Psoas muscle (tissue), 7 donors: ENCODE measurements at regions not wholly inside any gene's neighbourhood (a gene's known extent, or its start where the extent isn't known, plus 50 kb on each side); places are given as distances from the start of the nearest gene placed in this dataset.

Source experiments
- ATAC-seq, 4 donors: fragments of 200-7000 bp; cut with Tn5 transposase; one replicate each; pipeline ENCODE4 v1.9.1; 2020; ENCODE audit warnings: moderate library complexity in 3 of 4, mild to moderate bottlenecking in 2 of 4
- DNase-seq, 2 donors: peaks; one replicate each; pipeline ENCODE4 v3.0.0-alpha.2; 2020
- H3K27ac ChIP-seq: fragments of 200-600 bp; one replicate; pipeline ENCODE4 v1.8.0; 2022
- H3K27me3 ChIP-seq, 3 donors: fragments of 200-600 bp in 1 of 3; one replicate each; pipeline versions ENCODE4 v1.6.1 to v1.8.0; 2013 to 2022; ENCODE audit warnings: low read length in 2 of 3, mild to moderate bottlenecking in 2 of 3, moderate library complexity in 1 of 3; ENCODE audit not compliant: insufficient read depth in 3 of 3
- H3K36me3 ChIP-seq, 2 donors: fragments of 200-600 bp in 1 of 2; one replicate each; pipeline versions ENCODE4 v1.6.1 to v1.8.0; 2013 to 2022; ENCODE audit warnings: low read depth in 1 of 2, mild to moderate bottlenecking in 1 of 2, moderate library complexity in 1 of 2; ENCODE audit not compliant: insufficient read depth in 1 of 2
- H3K4me1 ChIP-seq: fragments of 200-600 bp; one replicate; pipeline ENCODE4 v1.8.0; 2022
- H3K4me3 ChIP-seq: fragments of 200-600 bp; one replicate; pipeline ENCODE4 v1.8.0; 2022; ENCODE audit warnings: mild to moderate bottlenecking
- H3K9me3 ChIP-seq: fragments of 200-600 bp; one replicate; pipeline ENCODE4 v1.8.0; 2022
- CTCF ChIP-seq: fragments of 200-600 bp; IDR thresholded peaks from one replicate; pipeline ENCODE4 v1.8.0; 2022; ENCODE audit warnings: antibody characterized with exemption
- WGBS, 3 donors: extraction: QIAGEN DNeasy Blood & Tissue Kit; methylation state at CpG; one replicate each; pipeline versions ENCODE4 v1.1.6 to v1.1.7; 2013; 5-methylcytosine and 5-hydroxymethylcytosine counted together
- intact Hi-C, 2 donors: fragments of 100-400 bp; cut with DNase I; formaldehyde crosslinking; loops; one replicate each; pipeline versions ENCODE4 v1.11.0 to v1.14.2; 2022
- donor health status: healthy with polysubstance abuse.
- donor health status: DM: no; HTN: no; CAD: no; lungs with moderate emphysema.
- donor health status: Bipolar disorder and iron deficiency.
- donor health status: healthy.
- donor health status: DM: yes; HTN: yes; CAD: no.
- donor health status: DM: no; HTN: no; CAD: no.
- donor health status: DM: yes; HTN: yes; CAD: no.

DNA sequence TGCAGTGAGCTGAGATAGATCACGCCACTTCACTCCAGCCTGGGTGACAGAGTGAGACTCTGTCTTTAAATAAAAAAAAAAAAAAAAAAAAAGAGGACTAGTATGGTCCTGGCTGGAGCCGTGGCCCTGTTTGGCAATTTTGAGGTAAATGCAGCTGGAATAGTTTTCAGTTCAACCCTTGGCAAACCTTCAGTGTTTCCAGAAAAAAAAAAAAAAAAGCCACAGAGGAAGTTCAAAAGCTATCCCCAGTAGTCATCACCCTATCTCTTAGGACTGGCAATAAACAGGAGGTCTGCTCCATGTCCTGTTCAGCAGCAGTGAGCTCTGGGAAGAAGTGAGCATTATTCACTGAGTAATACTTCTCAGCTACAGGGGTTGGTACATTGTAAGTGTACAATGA, 56.8 kb upstream of the ERRFI1 start:
- Histone ChIP-seq H3K4me1 (peaks cover 14% of the 10 kb centered on the region), H3K36me3 (no peaks in the 10 kb centered on the region), H3K27ac (peak overlapping the region; percentile 58), H3K4me3 (no peak overlapping the region), H3K27me3 (no peaks in the 10 kb centered on the region), H3K9me3 (no peaks in the 10 kb centered on the region)
- WGBS, 3 donors: 40 to 66% (median 60%) methylated on average over 2 of the region's 2 CpGs
- no peak for TF ChIP-seq CTCF
- intact Hi-C loops: no loop called here
- ATAC-seq (peak in 1 of 4 donors; percentile 30), DNase-seq (peak in 1 of 2 donors; percentile 24)

- Histone ChIP-seq H3K9me3 (no peaks in the 10 kb centered on the region), H3K27me3 (no peaks in the 10 kb centered on the region), H3K36me3 (no peaks in the 10 kb centered on the region), H3K27ac (peak overlapping the region; percentile 69), H3K4me3 (no peak overlapping the region), H3K4me1 (peaks cover 24% of the 10 kb centered on the region)
- ATAC-seq (peak; percentile 73 to 88 (median 80)), DNase-seq (no peak)
- intact Hi-C loops: no loop called here
- 30 to 40% (median 30%) methylated on average over 6 of the region's 6 CpGs for WGBS, 3 donors
- no peak for TF ChIP-seq CTCF
These were observed 52.1 kb upstream of the ERRFI1 start for GRCh38 chr1:8078176-8078671.

DNA sequence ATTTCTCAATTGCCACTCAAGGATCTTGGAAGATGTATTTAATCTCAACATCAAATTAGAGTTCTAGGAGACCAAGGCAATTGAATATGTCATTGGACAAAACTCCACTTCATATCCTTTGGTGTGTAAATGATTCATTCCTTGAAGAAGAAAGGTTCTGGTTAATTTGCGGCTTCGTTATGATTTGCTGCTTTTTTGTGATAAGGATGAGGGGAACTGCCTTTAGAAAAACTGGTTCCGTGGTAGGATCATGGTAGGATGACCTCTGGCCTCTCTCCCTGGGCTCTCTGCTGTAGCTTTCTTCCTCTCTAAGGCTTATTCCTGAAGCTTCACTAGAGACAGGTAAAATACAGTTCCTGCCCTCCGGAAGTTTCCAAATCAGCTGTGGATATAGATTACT, 51.5 kb upstream of the ERRFI1 start:
- intact Hi-C loops: no loop called here
- Histone ChIP-seq H3K36me3 (no peaks in the 10 kb centered on the region), H3K27ac (peak overlapping the region; percentile 69), H3K4me1 (peaks cover 24% of the 10 kb centered on the region), H3K9me3 (no peaks in the 10 kb centered on the region), H3K4me3 (peak overlapping the region; percentile 4), H3K27me3 (no peaks in the 10 kb centered on the region)
- WGBS, 3 donors: 61 to 67% (median 65%) methylated on average over 4 of the region's 4 CpGs
- ATAC-seq (no peak), DNase-seq (no peak)
- TF ChIP-seq CTCF: no peak

DNA sequence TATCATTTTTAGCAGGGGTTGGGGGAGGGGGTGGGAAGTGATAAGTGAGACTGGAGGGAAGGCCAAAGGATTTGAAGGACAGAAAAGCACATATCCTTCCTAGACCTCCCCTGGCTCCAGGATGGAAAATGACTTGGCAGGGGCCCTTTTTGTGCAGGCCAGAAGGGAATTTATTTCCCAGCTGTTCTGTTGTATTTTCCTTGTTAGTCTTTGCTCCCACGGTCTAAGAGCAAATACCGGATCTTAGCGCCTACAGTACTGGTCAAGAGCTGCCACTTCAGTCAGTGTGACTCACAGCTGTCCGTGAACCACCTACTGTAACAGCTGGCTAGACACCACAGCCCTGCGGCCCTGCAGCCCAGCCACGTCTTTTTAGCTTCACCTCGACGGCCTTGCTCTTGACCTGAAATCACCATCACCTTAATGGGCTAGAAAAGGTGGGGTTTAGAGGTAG, 51.0 kb upstream of the ERRFI1 start:
- H3K36me3 ChIP-seq: no peaks in the 10 kb centered on the region
- H3K27ac ChIP-seq: peak overlapping the region; percentile 69
- H3K27me3 ChIP-seq: no peaks in the 10 kb centered on the region
- intact Hi-C loops: no loop called here
- DNase-seq: peak; percentile 49 to 69
- no peaks in the 10 kb centered on the region for H3K9me3 ChIP-seq
- H3K4me1 ChIP-seq: peaks cover 24% of the 10 kb centered on the region
- 19 to 29% (median 28%) methylated on average over 8 of the region's 8 CpGs for WGBS, 3 donors
- no peak for TF ChIP-seq CTCF
- peak; percentile 93 to 97 (median 96) for ATAC-seq
- H3K4me3 ChIP-seq: no peak overlapping the region

DNA sequence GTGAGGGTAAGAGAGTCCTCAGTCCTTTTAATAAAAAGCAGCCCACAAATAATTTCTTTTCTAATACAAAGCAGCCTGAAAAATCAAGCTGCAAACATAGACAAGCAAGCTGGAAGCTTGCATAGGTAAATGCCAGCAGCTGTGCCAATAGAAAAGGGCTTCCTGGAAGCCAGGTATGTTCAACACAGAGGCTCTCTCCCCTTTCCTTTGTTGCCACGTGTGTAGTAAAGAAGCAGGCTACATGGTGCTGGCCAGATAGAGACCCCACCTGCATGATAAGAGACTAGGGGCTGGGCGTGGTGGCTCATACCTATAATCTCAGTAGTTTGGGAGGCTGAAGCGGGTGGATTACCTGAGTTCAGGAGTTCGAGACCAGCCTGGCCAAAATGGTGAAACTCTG, 50.1 kb upstream of the ERRFI1 start:
- Histone ChIP-seq H3K36me3 (no peaks in the 10 kb centered on the region), H3K27ac (peak overlapping the region; percentile 69), H3K4me1 (peaks cover 24% of the 10 kb centered on the region), H3K27me3 (no peaks in the 10 kb centered on the region), H3K9me3 (no peaks in the 10 kb centered on the region), H3K4me3 (no peak overlapping the region)
- WGBS, 3 donors: 94 to 98% (median 96%) methylated on average over 4 of the region's 4 CpGs
- ATAC-seq: no peak
- no peak for DNase-seq
- intact Hi-C loops: no loop called here
- TF ChIP-seq CTCF: no peak
